SU-DHL-6 (cell line): ENCODE measurements at regions not wholly inside any gene's neighbourhood (a gene's known extent, or its start where the extent isn't known, plus 50 kb on each side); places are given as distances from the start of the nearest gene placed in this dataset.

ENCODE experiments used
- CTCF ChIP-seq: fragments of 200-600 bp; sonication (generic); IDR thresholded peaks from one replicate; pipeline ENCODE4 v1.5.1; 2017; ENCODE audit warnings: antibody characterized with exemption, mild to moderate bottlenecking, low read length, moderate library complexity; ENCODE audit not compliant: insufficient read depth, poor library complexity, severe bottlenecking
- EZH2phosphoT487 ChIP-seq: fragments of 200-600 bp; sonication (generic), shearing (Covaris generic); conservative IDR thresholded peaks from 2 replicates; pipeline ENCODE4 v1.6.1; 2018; ENCODE audit warnings: mild to moderate bottlenecking, antibody characterized with exemption, low read length, moderate library complexity, mixed read lengths

DNA sequence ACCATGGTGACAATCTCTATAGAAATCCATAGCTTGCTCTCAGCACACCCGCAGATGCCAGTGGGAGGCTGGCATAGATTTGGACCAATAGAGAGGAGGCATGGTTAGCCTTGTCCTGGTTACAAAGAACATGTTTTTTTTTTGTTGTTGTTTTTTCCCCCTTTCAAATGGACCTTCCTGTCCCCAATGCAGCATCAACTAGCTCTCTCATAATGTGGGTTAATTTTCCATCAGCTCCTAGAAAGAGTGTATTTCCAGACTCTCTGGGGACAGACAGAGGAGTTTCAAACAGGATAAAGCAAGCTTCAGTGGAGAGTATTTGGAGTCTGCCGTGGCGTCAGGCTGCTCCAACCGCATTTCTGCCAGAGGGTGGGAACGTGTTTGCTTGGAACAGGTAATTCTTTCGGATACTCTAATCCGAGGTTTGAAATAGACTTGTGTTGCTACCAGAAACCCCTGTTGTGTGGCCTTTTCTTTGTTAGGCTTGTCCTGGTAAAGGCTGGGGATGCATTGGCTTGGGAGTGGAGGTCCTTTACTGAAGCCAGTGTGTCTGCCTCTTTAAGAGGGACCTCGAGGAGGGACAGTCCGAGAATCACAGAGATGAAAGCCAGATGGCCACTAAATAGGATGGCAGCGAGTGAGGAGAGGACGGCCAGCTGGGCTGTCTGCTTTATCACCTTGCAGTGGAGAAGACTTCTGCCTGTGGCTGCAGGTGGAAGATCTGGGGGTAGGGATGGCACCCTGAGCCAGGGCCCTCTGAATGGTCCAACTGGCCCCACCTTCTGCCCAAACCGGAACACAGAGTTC, 130.5 kb upstream of the CPEB4 start:
- TF ChIP-seq CTCF (no peak), EZH2phosphoT487 (no peak)
